ENCODE measurements at regions not wholly inside any gene's neighbourhood (a gene's known extent, or its start where the extent isn't known, plus 50 kb on each side); places are given as distances from the start of the nearest gene placed in this dataset.

DNA sequence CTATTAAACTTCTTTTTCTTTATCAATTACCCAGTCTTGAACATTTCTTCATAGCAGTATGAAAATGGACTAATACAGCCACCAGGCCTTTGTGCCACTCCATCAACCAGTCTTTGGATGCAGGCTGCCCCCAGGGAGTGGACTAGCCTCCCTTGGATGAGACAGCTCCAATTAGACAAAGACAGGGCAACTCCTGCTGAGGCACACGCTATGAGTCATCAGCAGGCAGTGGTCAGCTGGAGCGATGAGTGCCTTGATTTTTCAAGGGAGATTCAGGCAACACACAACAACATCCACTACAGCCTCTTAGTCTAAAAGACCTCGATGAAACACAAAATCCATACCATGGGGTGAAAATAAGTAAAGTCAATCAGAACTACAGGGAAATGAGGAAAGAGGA is 160.1 kb downstream of the ARRDC4 start:
- no peak overlapping the region for H3K27ac ChIP-seq (ENCODE audit: low read depth, low read length)
- H3K9me3 ChIP-seq (ENCODE audit: low read depth, low read length) = no peaks in the 10 kb centered on the region
- no peaks in the 10 kb centered on the region for H3K36me3 ChIP-seq (ENCODE audit: insufficient read depth, low read length)
- no peaks in the 10 kb centered on the region for H3K27me3 ChIP-seq (ENCODE audit: insufficient read depth, low read length)
- no peak overlapping the region for H3K4me2 ChIP-seq (ENCODE audit: insufficient read depth, low read length)
- TF ChIP-seq, protein P1, sequence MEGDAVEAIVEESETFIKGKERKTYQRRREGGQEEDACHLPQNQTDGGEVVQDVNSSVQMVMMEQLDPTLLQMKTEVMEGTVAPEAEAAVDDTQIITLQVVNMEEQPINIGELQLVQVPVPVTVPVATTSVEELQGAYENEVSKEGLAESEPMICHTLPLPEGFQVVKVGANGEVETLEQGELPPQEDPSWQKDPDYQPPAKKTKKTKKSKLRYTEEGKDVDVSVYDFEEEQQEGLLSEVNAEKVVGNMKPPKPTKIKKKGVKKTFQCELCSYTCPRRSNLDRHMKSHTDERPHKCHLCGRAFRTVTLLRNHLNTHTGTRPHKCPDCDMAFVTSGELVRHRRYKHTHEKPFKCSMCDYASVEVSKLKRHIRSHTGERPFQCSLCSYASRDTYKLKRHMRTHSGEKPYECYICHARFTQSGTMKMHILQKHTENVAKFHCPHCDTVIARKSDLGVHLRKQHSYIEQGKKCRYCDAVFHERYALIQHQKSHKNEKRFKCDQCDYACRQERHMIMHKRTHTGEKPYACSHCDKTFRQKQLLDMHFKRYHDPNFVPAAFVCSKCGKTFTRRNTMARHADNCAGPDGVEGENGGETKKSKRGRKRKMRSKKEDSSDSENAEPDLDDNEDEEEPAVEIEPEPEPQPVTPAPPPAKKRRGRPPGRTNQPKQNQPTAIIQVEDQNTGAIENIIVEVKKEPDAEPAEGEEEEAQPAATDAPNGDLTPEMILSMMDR (IDR thresholded peaks at IDR 0.05; ENCODE audit: extremely low read depth, low read depth, low read length) = no peak
- no peak for DNase-seq (ENCODE audit: insufficient read length, low spot score, missing footprints)
- no peaks in the 10 kb centered on the region for H3K79me2 ChIP-seq (ENCODE audit: insufficient read depth, low read length)
- H3K4me3 ChIP-seq (ENCODE audit: insufficient read depth, low read length) = no peak overlapping the region
- H4K20me1 ChIP-seq (ENCODE audit: insufficient read depth, low read length) = no peaks in the 10 kb centered on the region
- no peaks in the 10 kb centered on the region for H3K4me1 ChIP-seq (ENCODE audit: insufficient read depth, low read length)
- H2AFZ ChIP-seq (ENCODE audit: low read length) = no peak overlapping the region

DNA sequence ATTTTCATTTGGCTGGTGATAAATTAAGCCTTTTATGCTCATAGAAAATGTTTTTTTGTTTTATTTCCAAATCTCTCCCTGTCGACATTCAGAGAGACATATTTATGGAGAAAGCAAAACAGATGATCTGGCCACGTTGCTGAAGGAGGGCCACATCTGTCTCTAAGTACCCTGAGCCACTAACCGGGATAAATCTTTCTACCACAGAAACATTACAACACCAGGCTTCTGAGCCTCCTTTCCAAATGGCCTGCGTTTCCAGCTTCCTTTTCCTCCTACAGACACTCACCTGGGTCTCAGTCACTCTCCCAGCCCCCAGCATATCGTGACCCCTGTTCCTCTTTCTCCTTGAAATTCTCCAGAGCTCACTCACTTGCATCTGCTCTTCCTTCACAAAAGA is 161.0 kb downstream of the ARRDC4 start:
- Histone ChIP-seq H3K27me3 (ENCODE audit: insufficient read depth, low read length) (no peaks in the 10 kb centered on the region), H3K4me2 (ENCODE audit: insufficient read depth, low read length) (no peak overlapping the region), H4K20me1 (ENCODE audit: insufficient read depth, low read length) (no peaks in the 10 kb centered on the region), H3K9me3 (ENCODE audit: low read depth, low read length) (no peaks in the 10 kb centered on the region), H2AFZ (ENCODE audit: low read length) (no peak overlapping the region), H3K4me1 (ENCODE audit: insufficient read depth, low read length) (no peaks in the 10 kb centered on the region), H3K36me3 (ENCODE audit: insufficient read depth, low read length) (no peaks in the 10 kb centered on the region), H3K4me3 (ENCODE audit: insufficient read depth, low read length) (no peak overlapping the region), H3K79me2 (ENCODE audit: insufficient read depth, low read length) (no peaks in the 10 kb centered on the region), H3K27ac (ENCODE audit: low read depth, low read length) (no peak overlapping the region)
- DNase-seq (ENCODE audit: insufficient read length, low spot score, missing footprints) = no peak
- TF ChIP-seq, protein P1 (IDR thresholded peaks at IDR 0.05; ENCODE audit: extremely low read depth, low read depth, low read length) = no peak

DNA sequence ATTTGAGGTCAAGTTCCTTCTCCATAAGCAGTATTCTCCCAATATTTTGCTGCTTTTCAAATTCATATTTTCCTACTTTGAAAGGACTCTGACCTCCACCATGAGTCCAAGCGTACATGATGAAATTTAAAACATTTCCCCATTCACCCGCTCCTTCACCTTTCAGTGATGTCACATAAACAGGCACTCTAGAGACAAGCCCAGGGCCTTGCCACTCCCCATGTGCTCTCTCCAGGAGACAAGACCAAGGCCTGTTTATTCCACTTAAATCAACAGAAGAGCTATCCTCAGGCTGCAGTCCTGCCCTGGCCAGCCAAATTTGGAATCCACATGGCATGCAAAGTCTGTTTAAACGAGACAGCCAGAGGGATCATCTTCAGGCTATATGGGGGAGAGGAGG is 161.5 kb downstream of the ARRDC4 start:
- no peak for DNase-seq (ENCODE audit: insufficient read length, low spot score, missing footprints)
- no peaks in the 10 kb centered on the region for H3K9me3 ChIP-seq (ENCODE audit: low read depth, low read length)
- no peaks in the 10 kb centered on the region for H3K36me3 ChIP-seq (ENCODE audit: insufficient read depth, low read length)
- H3K4me3 ChIP-seq (ENCODE audit: insufficient read depth, low read length) = no peak overlapping the region
- no peak overlapping the region for H2AFZ ChIP-seq (ENCODE audit: low read length)
- H3K79me2 ChIP-seq (ENCODE audit: insufficient read depth, low read length) = no peaks in the 10 kb centered on the region
- no peaks in the 10 kb centered on the region for H3K4me1 ChIP-seq (ENCODE audit: insufficient read depth, low read length)
- no peak overlapping the region for H3K4me2 ChIP-seq (ENCODE audit: insufficient read depth, low read length)
- TF ChIP-seq, protein P1 (IDR thresholded peaks at IDR 0.05; ENCODE audit: extremely low read depth, low read depth, low read length) = no peak
- H3K27ac ChIP-seq (ENCODE audit: low read depth, low read length) = no peak overlapping the region
- H3K27me3 ChIP-seq (ENCODE audit: insufficient read depth, low read length) = no peaks in the 10 kb centered on the region
- no peaks in the 10 kb centered on the region for H4K20me1 ChIP-seq (ENCODE audit: insufficient read depth, low read length)

DNA sequence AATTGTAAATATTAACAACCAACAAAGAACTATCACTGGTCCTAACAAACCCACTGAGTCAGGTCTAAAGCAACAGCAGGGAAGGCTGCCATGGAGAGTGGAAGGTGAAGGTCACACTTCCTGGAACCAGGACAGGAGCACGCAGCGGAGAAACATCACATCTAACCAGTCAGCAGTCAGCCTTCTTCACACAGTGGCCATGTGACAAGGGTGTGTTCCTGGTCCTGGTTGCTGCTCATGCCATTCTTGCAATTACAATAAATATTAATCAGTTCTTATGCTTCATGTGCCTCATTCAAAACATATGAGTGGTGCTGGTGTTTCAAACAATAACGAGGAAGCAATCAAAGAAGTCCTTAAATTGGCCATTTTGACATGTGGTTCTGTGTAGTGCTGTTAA is 162.8 kb downstream of the ARRDC4 start:
- Histone ChIP-seq H3K9me3 (ENCODE audit: low read depth, low read length) (no peaks in the 10 kb centered on the region), H3K4me3 (ENCODE audit: insufficient read depth, low read length) (no peak overlapping the region), H2AFZ (ENCODE audit: low read length) (no peak overlapping the region), H3K79me2 (ENCODE audit: insufficient read depth, low read length) (no peaks in the 10 kb centered on the region), H3K27ac (ENCODE audit: low read depth, low read length) (no peak overlapping the region), H4K20me1 (ENCODE audit: insufficient read depth, low read length) (no peaks in the 10 kb centered on the region), H3K27me3 (ENCODE audit: insufficient read depth, low read length) (no peaks in the 10 kb centered on the region), H3K36me3 (ENCODE audit: insufficient read depth, low read length) (no peaks in the 10 kb centered on the region), H3K4me1 (ENCODE audit: insufficient read depth, low read length) (no peaks in the 10 kb centered on the region), H3K4me2 (ENCODE audit: insufficient read depth, low read length) (no peak overlapping the region)
- DNase-seq (ENCODE audit: insufficient read length, low spot score, missing footprints) = no peak
- TF ChIP-seq, protein P1 (IDR thresholded peaks at IDR 0.05; ENCODE audit: extremely low read depth, low read depth, low read length) = no peak

Data from osteoblast (primary cell).